Skin of body (tissue), 1 donor: ENCODE measurements at regions not wholly inside any gene's neighbourhood (a gene's known extent, or its start where the extent isn't known, plus 50 kb on each side); places are given as distances from the start of the nearest gene placed in this dataset.
A peak's percentile ranks its signal among the peaks of the same experiment; 100 is the strongest.
"Not testable (repeated sequence)": the region's sequence is repeated elsewhere in the genome, so short reads cannot be mapped to it uniquely, and the experiment has no call there.

Experiments used
- DNase-seq: peaks from one replicate; lab custom pipeline; 2025; lab: John Stamatoyannopoulos, UW

- DNase-seq = no peak
Measured at GRCh38 chr6:16909658-16910360, 148.5 kb upstream of the ATXN1 start.

- DNase-seq = no peak
Measured at GRCh38 chr6:16907991-16908390, 146.7 kb upstream of the ATXN1 start.

GRCh38 chr6:16904957-16905356 is 143.7 kb upstream of the ATXN1 start:
- peak; percentile 68 for DNase-seq

GRCh38 chr6:16903470-16903869 is 142.2 kb upstream of the ATXN1 start:
- DNase-seq = no peak

- no peak for DNase-seq
Measured at GRCh38 chr6:16902502-16902901, 141.2 kb upstream of the ATXN1 start.

- DNase-seq = peak; percentile 40
Measured at GRCh38 chr6:16901782-16902181, 140.5 kb upstream of the ATXN1 start.

- DNase-seq = no peak
Measured at GRCh38 chr6:16901306-16901705, 140.0 kb upstream of the ATXN1 start.

GRCh38 chr6:16898640-16899396 is 137.6 kb upstream of the ATXN1 start:
- DNase-seq = peak; percentile 64

- DNase-seq = no peak
Measured at GRCh38 chr6:16897669-16898068, 136.4 kb upstream of the ATXN1 start.

- DNase-seq = peak; percentile 88
Measured at GRCh38 chr6:16894301-16894700, 133.0 kb upstream of the ATXN1 start.

GRCh38 chr6:16891110-16891509 is 129.8 kb upstream of the ATXN1 start:
- DNase-seq = not testable (repeated sequence)

GRCh38 chr6:16885411-16886160 is 124.3 kb upstream of the ATXN1 start:
- no peak for DNase-seq

- DNase-seq = no peak
Measured at GRCh38 chr6:16884526-16884925, 123.3 kb upstream of the ATXN1 start.

GRCh38 chr6:16883414-16883813 is 122.2 kb upstream of the ATXN1 start:
- DNase-seq = no peak

- DNase-seq = no peak
Measured at GRCh38 chr6:16882230-16882629, 121.0 kb upstream of the ATXN1 start.

GRCh38 chr6:16876852-16877251 is 115.6 kb upstream of the ATXN1 start:
- DNase-seq = not testable (repeated sequence)

GRCh38 chr6:16876201-16876600 is 114.9 kb upstream of the ATXN1 start:
- DNase-seq = no peak

GRCh38 chr6:16873698-16874097 is 112.4 kb upstream of the ATXN1 start:
- DNase-seq = no peak

GRCh38 chr6:16872543-16873235 is 111.4 kb upstream of the ATXN1 start:
- no peak for DNase-seq

- no peak for DNase-seq
Measured at GRCh38 chr6:16871047-16871446, 109.8 kb upstream of the ATXN1 start.

- DNase-seq = no peak
Measured at GRCh38 chr6:16868968-16869367, 107.7 kb upstream of the ATXN1 start.
